SK-MEL-5 (cell line): ENCODE measurements at regions not wholly inside any gene's neighbourhood (a gene's known extent, or its start where the extent isn't known, plus 50 kb on each side); places are given as distances from the start of the nearest gene placed in this dataset.

ENCODE experiments used
- DNase-seq: peaks from one replicate; pipeline ENCODE4 v3.0.0-alpha.2; 2016; ENCODE audit warnings: low read depth, low spot score
- in situ Hi-C: cut with HindIII; loops from 2 replicates; pipeline ENCODE4 v1.10.0; 2016; ENCODE audit warnings: low sequenced_read_pairs, high pct_unique_total_duplicates, low pct_unique_long_range_greater_than_20kb

GRCh38 chr1:199322278-199322677, 683.4 kb downstream of the PTPRC start:
- DNase-seq = no peak
- in situ Hi-C loops = no loop called here

DNA sequence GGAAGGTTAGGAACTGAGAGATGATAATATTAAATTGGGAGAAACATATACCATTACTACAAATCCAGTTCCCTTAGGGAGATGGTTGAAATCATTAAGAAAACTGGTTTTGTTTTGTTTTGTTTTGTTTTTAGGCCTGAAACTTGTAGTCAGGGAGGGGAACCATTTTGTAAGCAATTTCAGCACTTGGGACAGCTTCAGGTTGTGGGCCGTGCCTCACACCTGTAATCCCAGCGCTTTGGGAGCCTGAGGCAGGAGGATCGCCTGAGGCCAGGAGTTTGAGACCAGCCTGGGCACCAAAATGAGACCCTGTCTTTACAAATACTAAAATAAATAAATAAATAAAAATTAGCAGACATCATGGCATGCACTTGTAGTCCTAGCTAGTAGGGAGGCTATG, 694.3 kb upstream of the NR5A2 start:
- DNase-seq = no peak
- in situ Hi-C loops = no loop called here

DNA sequence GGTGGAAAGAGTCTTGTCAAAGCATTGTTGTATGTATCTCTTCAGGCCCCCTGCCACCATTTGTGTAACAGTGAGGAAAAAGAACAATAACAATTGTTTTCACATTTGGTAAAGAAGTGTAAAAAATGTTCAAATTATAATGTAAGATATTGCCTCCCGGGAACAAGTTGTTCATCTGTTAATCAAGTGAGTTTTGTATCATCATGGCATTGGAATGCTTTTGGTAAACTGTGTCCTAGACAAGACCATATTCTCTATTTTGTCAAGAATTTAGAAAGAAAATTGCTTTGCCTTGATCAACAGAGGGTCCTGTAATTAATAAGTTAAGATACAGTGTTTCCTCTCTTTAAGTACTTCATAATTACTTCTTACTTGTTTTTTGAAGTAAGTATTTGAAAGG, 692.0 kb upstream of the NR5A2 start:
- in situ Hi-C loops = no loop called here
- no peak for DNase-seq

- in situ Hi-C loops = no loop called here
- DNase-seq = no peak
Observed at GRCh38 chr1:199336745-199337640, 690.5 kb upstream of the NR5A2 start.

DNA sequence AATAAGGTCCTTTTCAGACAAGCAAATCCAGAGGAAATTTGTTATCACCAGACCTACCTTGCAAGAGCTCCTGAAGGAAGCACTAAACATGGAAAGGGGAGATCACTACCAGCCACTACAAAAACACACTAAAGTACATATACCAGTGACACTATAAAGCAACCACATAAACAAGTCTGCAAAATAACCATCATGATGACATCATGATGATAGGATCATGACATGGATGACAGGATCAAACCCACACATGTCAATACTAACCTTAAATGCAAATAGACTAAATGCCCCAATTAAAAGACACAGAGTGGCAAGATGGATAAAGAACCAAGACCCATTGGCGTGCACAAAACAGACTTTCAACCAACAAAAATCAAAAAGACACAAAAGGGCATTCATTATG, 688.8 kb upstream of the NR5A2 start:
- in situ Hi-C loops = no loop called here
- no peak for DNase-seq

GRCh38 chr1:199352351-199352750, 675.2 kb upstream of the NR5A2 start:
- no peak for DNase-seq
- in situ Hi-C loops = no loop called here

DNA sequence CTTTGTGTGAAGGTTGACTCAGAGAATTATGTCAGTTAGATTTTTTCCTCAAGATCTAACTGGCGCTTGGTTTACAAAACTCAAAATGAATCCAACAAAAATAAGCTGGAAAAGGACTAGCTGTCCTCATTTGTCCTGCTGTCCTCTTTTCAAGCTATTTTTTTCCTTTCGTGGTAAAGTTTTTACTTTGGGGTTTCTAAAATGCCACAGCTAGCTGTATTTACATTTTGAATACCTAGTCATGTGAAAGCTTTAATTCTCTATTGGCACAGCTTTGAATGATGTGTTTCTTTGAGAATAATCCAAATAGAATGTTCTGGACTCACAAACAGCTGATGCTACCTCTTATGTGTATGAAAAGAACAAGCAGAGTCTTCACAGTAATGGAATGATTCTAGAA, 673.6 kb upstream of the NR5A2 start:
- DNase-seq = no peak
- in situ Hi-C loops = no loop called here

DNA sequence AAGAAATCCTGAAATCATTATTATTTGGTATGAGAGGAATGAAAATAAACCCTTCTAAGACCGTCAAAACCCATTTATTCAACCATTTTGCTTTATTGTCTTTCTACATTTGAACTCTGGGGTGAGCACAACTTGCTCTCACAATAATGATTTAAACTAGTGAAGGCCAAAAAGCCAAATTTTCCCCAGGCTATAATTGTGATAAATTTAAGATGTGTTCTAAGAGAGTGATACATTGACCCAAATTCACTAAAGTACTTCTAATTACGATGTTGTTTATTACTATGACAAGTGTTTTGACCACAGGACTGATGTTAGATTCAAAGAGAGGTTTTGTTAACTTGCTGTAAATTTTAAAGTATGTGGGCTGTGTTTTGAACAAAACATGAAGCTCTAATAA, 670.9 kb upstream of the NR5A2 start:
- in situ Hi-C loops = no loop called here
- DNase-seq = no peak

DNA sequence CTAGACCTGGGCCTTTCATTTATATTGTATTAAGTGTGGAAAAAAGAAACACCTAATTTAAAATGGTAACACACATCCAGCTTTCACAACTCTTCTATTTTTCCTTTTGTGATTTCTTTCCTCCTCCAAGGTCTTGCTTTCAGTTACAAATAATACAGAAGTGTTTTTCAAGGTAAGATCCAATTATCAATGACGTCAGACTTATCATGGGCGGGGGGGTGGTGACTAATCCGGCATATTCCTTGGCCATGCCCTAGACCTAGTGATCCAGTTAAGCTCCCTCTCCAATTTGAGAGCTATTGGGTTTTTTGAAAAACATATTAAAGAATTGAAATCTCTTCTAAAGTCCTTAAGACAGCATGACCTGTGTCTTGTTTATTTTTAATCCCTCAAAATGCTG, 669.9 kb upstream of the NR5A2 start:
- in situ Hi-C loops = no loop called here
- DNase-seq = no peak

GRCh38 chr1:199362996-199363395, 664.5 kb upstream of the NR5A2 start:
- no peak for DNase-seq
- in situ Hi-C loops = no loop called here

DNA sequence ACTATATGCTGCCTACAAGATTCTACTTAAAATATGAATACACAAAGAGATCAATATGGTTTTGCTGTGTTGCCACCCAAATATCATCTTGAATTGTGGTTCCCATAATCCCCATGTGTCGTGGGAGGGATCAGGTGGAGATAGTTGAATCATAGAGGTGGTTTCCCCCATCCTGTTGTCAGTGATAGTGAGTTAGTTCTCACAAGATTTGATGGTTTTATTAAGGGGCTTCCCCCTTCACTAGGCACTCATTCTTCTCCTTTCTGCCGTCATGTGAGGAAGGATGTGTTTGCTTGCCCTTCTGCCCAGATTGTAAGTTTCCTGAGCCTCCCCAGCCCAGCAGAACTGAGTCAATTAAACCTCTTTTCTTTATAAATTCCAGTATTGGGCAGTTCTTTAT, 654.4 kb upstream of the NR5A2 start:
- in situ Hi-C loops = no loop called here
- no peak for DNase-seq

GRCh38 chr1:199377211-199377610, 650.3 kb upstream of the NR5A2 start:
- no peak for DNase-seq
- in situ Hi-C loops = no loop called here

- DNase-seq = no peak
- in situ Hi-C loops = no loop called here
Observed at GRCh38 chr1:199383793-199384192, 643.7 kb upstream of the NR5A2 start.

GRCh38 chr1:199394856-199395255, 632.7 kb upstream of the NR5A2 start:
- no peak for DNase-seq
- in situ Hi-C loops = no loop called here

GRCh38 chr1:199396456-199396855, 631.1 kb upstream of the NR5A2 start:
- DNase-seq = no peak
- in situ Hi-C loops = no loop called here

- in situ Hi-C loops = no loop called here
Observed at GRCh38 chr1:199399996-199400724, 627.4 kb upstream of the NR5A2 start.

GRCh38 chr1:199403531-199404116, 623.9 kb upstream of the NR5A2 start:
- DNase-seq = no peak
- in situ Hi-C loops = no loop called here

More at GRCh38 chr1:199399996-199400724, 627.4 kb upstream of the NR5A2 start:
- DNase-seq = no peak

DNA sequence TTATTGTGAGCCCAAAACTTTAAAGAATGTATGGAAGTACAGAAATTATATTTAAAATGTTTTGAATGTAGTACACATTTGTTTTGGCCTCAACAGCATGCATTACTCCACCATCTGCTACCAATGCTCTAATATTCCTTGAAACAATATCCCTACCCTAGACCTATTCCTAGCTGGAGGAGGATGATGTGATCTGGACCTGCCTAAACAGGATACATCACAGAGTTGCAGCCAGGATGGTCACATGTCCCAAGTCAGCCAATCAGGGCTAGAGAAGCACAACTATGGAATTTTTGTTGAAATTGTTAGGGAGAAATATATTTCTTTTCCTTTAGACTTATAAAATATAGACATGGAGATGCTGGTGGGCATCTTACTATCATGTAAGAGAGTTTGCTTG, 623.3 kb upstream of the NR5A2 start:
- in situ Hi-C loops = no loop called here
- DNase-seq = no peak

- in situ Hi-C loops = no loop called here
- DNase-seq = no peak
Observed at GRCh38 chr1:199404976-199405375, 622.5 kb upstream of the NR5A2 start.
